GM12878 (cell line): ENCODE measurements at regions not wholly inside any gene's neighbourhood (a gene's known extent, or its start where the extent isn't known, plus 50 kb on each side); places are given as distances from the start of the nearest gene placed in this dataset.
"Not testable (repeated sequence)": the region's sequence is repeated elsewhere in the genome, so short reads cannot be mapped to it uniquely, and the experiment has no call there.

ENCODE experiments used
- ATAC-seq: fragments of 200-7000 bp; cut with Tn5 transposase; 3 replicates; pipeline ENCODE4 v1.9.1; 2020; ENCODE audit warnings: mild to moderate bottlenecking, moderate library complexity
- BruUV-seq: library from RNA; stranded (reverse); fragments of 400-500 nt; replicated peaks from 2 replicates; lab custom pipeline; 2021; lab: Mats Ljungman, UMichigan
- CTCF ChIA-PET: fragments of 300-600 bp; sonication (Branson Sonifier 250); formaldehyde crosslinking; extraction: SDS; loops from one replicate; lab custom pipeline; 2021; ENCODE audit warnings: inconsistent platforms; lab: Yijun Ruan, JAX
- POLR2A ChIA-PET: fragments of 350-600 bp; formaldehyde crosslinking; extraction: SDS; loops from one replicate; lab custom pipeline; 2021; ENCODE audit warnings: inconsistent platforms; lab: Charles Lee
- RAD21 ChIA-PET: fragments of 300-600 bp; sonication (Branson Sonifier 250); formaldehyde crosslinking; loops from one replicate; lab custom pipeline; 2023; ENCODE audit warnings: antibody characterized with exemption; ENCODE audit not compliant: unreplicated experiment; lab: Charles Lee
- SMC1A ChIA-PET: fragments of 300-600 bp; sonication (Branson Sonifier 250); formaldehyde crosslinking; loops from one replicate; lab custom pipeline; 2023; ENCODE audit not compliant: unreplicated experiment, uncharacterized antibody; lab: Charles Lee
- DNase-seq: peaks from one replicate; pipeline ENCODE4 v3.0.0-alpha.2; 2011; ENCODE audit warnings: low read depth, low spot score
- FAIRE-seq: peaks from 3 replicates; lab custom pipeline; 2011; peaks lifted over from hg19 to GRCh38; lab: Jason Lieb, UNC
- H2AFZ ChIP-seq: 2 replicates; pipeline ENCODE4 v1.6.0; 2011; ENCODE audit warnings: low read depth, low read length, control low read depth; ENCODE audit not compliant: control insufficient read depth
- H3K27ac ChIP-seq: 2 replicates; pipeline ENCODE4 v1.5.1; 2011; ENCODE audit warnings: control low read depth; ENCODE audit not compliant: control insufficient read depth, insufficient read depth
- H3K27me3 ChIP-seq, 2 experiments: replicated peaks in 1 of 2; 2 replicates each; pipeline versions ENCODE4 v1.6.0 to v1.6.1; 2011; ENCODE audit warnings: low read length in 1 of 2; ENCODE audit not compliant: control insufficient read depth in 2 of 2, insufficient read depth in 2 of 2
- H3K36me3 ChIP-seq, 2 experiments: 2 replicates each; pipeline ENCODE4 v1.5.1; 2011; ENCODE audit warnings: low read length in 1 of 2; ENCODE audit not compliant: control insufficient read depth in 2 of 2, insufficient read depth in 2 of 2
- H3K4me1 ChIP-seq: 2 replicates; pipeline ENCODE4 v1.6.1; 2011; ENCODE audit warnings: mild to moderate bottlenecking, low read length, moderate library complexity, mixed read lengths; ENCODE audit not compliant: control insufficient read depth, insufficient read depth
- H3K4me2 ChIP-seq: 2 replicates; pipeline ENCODE4 v1.6.0; 2011; ENCODE audit warnings: control low read depth; ENCODE audit not compliant: control insufficient read depth, insufficient read depth
- H3K4me3 ChIP-seq: fragments of 200-600 bp; sonication (generic); 2 replicates; pipeline ENCODE4 v1.5.1; 2016
- H3K79me2 ChIP-seq: 2 replicates; pipeline ENCODE4 v1.6.0; 2011; ENCODE audit warnings: low read length; ENCODE audit not compliant: control insufficient read depth, insufficient read depth
- H3K9ac ChIP-seq: 2 replicates; pipeline ENCODE4 v1.8.0; 2011; ENCODE audit warnings: low read length, control low read depth, mixed read lengths; ENCODE audit not compliant: control insufficient read depth, insufficient read depth
- H3K9me3 ChIP-seq: replicated peaks from 3 replicates; pipeline ENCODE4 v1.5.1; 2011; ENCODE audit warnings: mild to moderate bottlenecking, low read length; ENCODE audit not compliant: control insufficient read depth, insufficient read depth
- H4K20me1 ChIP-seq: 2 replicates; pipeline ENCODE4 v1.6.0; 2011; ENCODE audit not compliant: control insufficient read depth, insufficient read depth
- CREB1 ChIP-seq: IDR thresholded peaks from 2 replicates; pipeline ENCODE4 v1.6.1; 2012; ENCODE audit warnings: low read depth, mild to moderate bottlenecking, inconsistent platforms
- WGBS: methylation state at CpG from one replicate; pipeline ENCODE4 v1.1.6; 2016; ENCODE audit warnings: low lambda C conversion rate; ENCODE audit not compliant: insufficient replicate concordance, insufficient coverage; ENCODE audit errors: missing lambda C conversion rate; 5-methylcytosine and 5-hydroxymethylcytosine counted together
- in situ Hi-C: fragments of 300-500 bp; cut with MboI; formaldehyde crosslinking; loops from 9 replicates; pipeline ENCODE4 v1.14.3; 2018; ENCODE audit warnings: mixed read lengths
- intact Hi-C: fragments of 100-400 bp; cut with micrococcal nuclease; formaldehyde crosslinking; loops from one replicate; pipeline ENCODE4 v1.14.2; 2022; ENCODE audit not compliant: unreplicated experiment

DNA sequence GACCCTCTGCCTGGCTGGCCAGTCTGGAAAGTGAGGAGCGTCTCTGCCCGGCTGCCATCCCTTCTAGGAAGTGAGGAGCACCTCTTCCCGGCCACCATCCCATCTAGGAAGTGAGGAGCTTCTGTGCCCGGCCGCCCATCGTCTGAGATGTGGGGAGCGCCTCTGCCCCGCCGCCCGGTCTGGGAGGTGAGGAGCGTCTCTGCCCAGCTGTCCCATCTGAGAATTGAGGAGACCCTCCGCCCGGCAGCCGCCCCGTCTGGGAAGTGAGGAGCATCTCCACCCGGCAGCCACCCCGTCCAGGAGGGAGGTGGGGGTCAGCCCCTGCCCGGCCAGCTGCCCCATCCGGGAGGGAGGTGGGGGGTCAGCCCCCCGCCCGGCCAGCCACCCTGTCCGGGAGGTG is 500.3 kb downstream of the ZNF33B start:
- H3K4me1 ChIP-seq, H2AFZ ChIP-seq, SMC1A ChIA-PET, intact Hi-C loops, ATAC-seq, H3K9me3 ChIP-seq, H3K36me3 ChIP-seq, DNase-seq, H3K27me3 ChIP-seq, H3K9ac ChIP-seq, in situ Hi-C loops, POLR2A ChIA-PET, H3K79me2 ChIP-seq, RAD21 ChIA-PET, BruUV-seq, H3K4me3 ChIP-seq, H3K4me2 ChIP-seq, H3K27ac ChIP-seq, CTCF ChIA-PET, H4K20me1 ChIP-seq, FAIRE-seq: not testable (repeated sequence)
- 40% methylated on average over 19 of the region's 22 CpGs for WGBS

DNA sequence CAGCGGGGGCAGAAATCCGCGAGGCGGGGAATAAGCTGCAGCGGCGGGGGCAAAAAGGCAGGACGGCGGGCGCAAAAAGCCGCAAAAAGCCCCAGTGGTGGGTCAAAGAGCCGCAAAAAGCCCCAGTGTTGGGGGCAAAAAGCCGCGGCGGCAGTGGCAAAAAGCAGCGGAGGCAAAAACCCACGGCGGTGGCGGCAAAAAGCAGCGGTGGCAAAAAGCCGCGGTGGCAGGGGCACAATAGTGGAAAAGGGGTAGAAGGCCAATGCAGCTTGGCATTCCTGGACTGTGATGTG is 525.3 kb downstream of the ZNF33B start:
- RAD21 ChIA-PET: no interaction called here

More for the DNA sequence above, 525.3 kb downstream of the ZNF33B start:
- Histone ChIP-seq H2AFZ (no peak overlapping the region), H3K9ac (no peak overlapping the region), H3K27me3 (no peaks in the 10 kb centered on the region), H3K4me3 (no peak overlapping the region), H4K20me1 (no peaks in the 10 kb centered on the region), H3K36me3 (no peaks in the 10 kb centered on the region), H3K79me2 (no peaks in the 10 kb centered on the region), H3K4me1 (no peaks in the 10 kb centered on the region), H3K9me3 (no peaks in the 10 kb centered on the region), H3K27ac (no peak overlapping the region), H3K4me2 (no peak overlapping the region)
- BruUV-seq: no TSS peak
- ChIA-PET SMC1A (no interaction called here), CTCF (no interaction called here), POLR2A (no interaction called here)
- in situ Hi-C loops: no loop called here
- TF ChIP-seq CREB1: no peak
- ATAC-seq (no peak), FAIRE-seq (no peak), DNase-seq (no peak)
- intact Hi-C loops: no loop called here
- 87% methylated on average over 21 of the region's 21 CpGs for WGBS
